ENCODE measurements at regions not wholly inside any gene's neighbourhood (a gene's known extent, or its start where the extent isn't known, plus 50 kb on each side); places are given as distances from the start of the nearest gene placed in this dataset.

GRCh38 chr10:118835682-118836326 lies 81.0 kb upstream of the CACUL1 start:
- no peak for DNase-seq (ENCODE audit: low spot score)

DNA sequence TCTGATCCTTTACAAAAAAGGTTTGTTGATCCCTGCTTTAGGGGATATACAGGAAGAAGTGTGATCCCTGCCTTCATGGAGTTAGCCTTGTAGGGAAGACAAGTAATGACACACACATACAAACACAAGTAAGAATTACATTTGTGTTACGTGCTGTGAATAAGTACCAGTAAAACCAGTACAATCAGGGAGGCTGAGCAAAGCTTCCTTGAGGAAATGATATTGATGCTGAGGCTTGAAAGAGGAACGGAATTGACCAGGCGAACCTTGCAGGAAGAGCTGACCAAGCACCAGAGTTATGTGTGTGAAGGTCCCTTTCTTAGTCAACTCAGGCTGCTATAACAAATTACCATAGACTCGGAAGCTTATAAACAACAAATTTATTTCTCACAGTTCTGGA lies 83.6 kb upstream of the CACUL1 start:
- DNase-seq (ENCODE audit: low spot score) = no peak

DNA sequence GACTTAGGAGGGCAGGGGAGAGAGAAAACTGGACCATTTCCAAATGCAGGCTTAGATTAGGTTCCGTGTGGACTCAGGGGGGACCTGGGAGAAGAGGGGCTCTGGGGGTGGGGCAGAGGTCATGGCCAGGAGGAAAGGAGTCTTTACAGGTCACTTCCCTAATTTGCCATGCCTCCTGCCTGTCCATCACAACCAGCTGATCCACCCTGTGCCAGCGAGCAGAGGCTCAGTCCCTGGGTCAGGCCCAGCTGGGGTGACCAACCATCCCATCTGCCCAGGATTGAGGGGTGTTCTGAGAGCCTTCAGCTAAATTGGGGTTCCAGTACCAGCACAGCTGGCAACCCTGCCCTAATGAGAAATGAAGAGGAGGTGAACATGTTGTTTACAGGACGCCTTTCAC lies 84.6 kb upstream of the CACUL1 start:
- no peak for DNase-seq (ENCODE audit: low spot score)

DNA sequence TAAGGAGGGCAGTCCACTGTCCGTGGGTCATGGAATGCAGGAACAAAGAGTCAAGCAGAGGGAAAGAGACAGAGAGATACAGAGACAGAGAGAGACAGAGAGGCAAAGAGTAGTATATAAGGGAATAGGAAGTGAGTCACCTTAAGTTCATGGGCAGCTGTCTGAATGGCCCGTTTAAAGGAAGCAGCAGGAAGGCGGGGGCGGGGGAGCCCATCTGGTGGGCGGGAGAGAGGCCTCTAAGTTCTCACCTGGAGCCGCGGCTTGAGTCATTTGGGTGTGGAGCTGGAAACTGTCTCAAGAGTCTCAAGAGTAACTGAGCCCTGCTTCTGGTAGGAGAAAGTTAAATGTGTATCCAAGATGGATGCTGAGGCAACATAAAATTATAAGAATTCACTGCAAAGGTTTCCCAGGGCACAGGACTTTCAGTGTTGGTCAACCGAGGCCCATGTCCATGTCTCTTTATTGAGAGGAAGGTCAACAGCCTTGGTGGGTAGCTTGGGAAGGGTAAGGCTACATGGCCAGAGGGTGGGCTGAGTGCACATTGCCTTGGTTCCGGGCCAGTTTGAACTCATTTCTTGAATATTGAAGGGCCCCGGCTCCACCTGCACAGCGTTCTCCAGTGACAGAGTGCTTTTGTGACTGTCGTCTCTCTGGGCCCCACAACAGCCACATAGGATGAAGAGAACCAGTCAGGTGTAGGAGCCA lies 85.5 kb upstream of the CACUL1 start:
- DNase-seq (ENCODE audit: low spot score) = no peak

DNA sequence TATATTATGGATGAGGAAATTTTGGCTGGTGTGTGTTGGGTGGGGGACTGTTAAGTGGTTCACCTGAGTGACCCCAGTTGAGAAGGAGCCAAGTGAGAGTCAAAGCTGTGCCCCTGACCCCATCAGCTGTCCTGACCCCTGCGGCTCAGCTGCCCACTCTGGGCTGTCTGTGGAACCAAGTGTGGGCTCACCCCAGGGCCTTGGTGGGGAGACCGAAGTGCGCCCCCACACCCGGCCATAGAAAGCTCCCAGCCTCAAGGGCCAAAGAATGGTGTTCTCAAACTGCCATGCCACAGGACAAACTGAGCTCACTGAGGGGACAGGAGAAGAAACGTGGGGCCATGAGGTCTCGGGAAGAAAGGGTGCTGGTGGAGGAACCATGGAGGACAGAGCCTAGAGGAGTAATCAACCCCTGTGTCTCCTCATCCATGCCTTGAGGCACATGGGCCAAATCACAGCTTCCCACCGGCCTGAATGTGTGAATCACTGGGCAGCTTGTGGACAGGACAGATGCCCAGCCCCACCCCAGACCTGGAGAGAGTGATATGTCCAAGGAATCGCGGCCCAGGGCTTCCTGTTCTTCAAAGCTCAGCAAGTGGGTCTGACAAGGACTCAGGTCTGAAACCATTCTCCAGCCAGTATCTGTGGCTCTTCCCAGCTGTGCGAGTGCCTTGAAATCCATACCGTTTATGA lies 86.2 kb upstream of the CACUL1 start:
- DNase-seq (ENCODE audit: low spot score) = no peak

DNA sequence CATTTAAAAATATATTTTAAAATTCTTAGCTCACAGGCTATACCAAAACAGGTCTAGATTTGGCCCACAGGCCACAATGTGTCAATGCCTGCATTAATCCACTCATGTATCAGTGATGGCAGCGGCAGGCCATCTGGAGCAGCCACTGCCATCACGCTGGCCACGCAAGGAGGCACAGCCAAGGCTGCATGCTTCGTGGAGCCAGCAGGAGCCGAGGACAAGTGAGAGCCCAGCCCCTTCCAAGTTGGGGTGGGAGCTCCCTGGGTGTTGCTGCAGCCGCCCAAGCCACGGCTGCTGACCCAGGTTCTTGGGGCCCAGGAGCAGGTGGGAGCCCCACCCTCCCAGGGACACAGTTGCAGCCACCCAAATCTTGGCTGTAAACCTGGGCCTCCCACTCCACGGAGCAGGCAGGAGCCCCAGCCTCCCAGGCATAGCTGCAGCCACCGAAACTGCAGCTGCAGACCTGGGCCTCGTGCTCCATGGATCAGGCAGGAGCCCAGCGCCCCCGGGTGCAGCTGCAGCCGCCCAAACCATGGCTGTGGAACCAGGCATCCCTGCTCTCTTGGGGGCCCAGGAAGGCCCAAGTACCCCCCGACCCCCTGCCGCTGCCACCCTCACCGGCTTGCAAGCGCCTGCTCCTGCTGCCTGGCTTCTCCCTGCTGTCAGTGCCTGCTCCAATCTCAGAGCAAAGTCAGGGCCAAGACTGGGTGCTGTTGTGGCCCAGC lies 87.3 kb upstream of the CACUL1 start:
- no peak for DNase-seq (ENCODE audit: low spot score)

- peak; percentile 73 for DNase-seq (ENCODE audit: low spot score)
Measured at GRCh38 chr10:118842843-118843624, 88.3 kb upstream of the CACUL1 start.

- DNase-seq (ENCODE audit: low spot score) = no peak
Measured at GRCh38 chr10:118843647-118844265, 89.0 kb upstream of the CACUL1 start.

- DNase-seq (ENCODE audit: low spot score) = peak; percentile 95
Measured at GRCh38 chr10:118844731-118845521, 90.2 kb upstream of the CACUL1 start.

- DNase-seq (ENCODE audit: low spot score) = no peak
Measured at GRCh38 chr10:118845776-118846175, 91.0 kb upstream of the CACUL1 start.

DNA sequence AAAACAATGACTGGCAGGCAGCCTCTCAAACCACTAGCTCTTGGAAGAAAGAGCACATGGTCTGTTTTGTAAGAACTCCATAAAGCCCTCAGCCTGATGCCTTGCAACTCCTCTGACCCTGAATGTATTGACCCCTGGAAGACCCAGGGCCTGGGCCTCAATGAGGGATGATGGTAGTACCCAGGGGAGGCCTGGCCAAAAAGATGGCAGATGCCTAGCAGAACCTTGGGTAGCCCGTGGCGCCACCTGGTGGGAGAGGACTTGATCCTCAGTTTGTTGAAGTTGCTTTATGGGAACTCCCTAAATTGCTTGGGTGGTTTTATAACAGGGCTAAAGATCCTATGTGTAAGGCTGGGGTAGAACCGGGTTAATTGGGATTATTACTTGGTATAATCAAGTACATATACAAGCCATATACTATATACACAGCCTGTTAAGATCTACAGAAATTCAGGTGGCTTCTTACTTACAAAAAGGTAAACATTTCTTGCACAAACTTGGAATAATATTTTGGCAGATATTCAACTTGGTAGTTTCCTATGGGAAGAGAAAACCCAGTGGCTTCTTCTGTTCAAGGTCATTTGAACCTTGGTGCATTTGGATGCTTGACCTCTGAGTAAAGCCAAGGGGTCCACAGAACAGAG lies 95.8 kb upstream of the CACUL1 start:
- peak; percentile 23 for DNase-seq (ENCODE audit: low spot score)

DNA sequence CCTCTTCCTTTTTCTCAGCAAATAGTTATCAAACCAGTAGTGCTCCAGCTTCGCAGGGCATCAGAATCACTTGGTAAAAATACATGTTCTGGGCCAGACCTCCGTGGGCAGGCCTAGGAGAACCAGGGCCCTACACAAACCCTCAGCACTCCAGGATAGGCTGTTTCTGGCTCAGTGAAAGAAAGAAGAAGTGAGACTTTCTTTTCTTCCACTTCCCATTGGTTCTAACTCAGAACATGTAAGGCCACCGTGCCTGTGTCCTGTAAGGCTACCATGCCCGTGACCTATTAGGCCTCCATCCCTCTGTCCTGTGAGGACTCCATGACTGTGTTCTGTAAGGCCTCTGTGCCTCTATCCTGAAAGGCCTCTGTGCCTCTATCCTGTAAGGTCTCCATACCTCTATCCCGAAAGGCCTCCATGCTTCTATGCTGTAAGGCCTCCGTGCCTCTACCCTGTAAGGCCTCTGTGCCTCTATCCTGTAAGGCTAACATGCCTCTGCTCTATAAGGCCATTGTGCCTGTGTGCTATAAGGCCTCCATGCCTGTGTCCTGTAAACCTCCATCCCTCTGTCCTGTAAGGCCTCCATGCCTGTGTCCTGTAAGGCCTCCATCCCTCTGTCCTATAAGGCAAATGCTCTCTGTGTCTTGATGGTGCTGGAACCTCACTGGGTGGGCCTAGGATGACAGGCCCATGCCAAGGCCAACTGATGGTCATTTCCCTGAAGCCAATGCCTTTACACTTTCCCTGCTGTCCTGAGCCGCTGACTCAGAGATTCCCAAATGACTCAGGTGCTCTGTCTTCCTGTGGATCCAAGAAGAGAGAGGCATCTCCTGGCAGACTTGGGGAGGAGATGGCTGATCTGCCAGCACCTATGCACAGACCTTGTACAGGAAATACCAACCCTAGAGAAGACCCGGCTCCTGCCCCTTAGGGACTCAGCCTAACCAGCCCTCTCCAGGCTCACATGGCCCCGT lies 96.6 kb upstream of the CACUL1 start:
- DNase-seq (ENCODE audit: low spot score) = no peak

DNA sequence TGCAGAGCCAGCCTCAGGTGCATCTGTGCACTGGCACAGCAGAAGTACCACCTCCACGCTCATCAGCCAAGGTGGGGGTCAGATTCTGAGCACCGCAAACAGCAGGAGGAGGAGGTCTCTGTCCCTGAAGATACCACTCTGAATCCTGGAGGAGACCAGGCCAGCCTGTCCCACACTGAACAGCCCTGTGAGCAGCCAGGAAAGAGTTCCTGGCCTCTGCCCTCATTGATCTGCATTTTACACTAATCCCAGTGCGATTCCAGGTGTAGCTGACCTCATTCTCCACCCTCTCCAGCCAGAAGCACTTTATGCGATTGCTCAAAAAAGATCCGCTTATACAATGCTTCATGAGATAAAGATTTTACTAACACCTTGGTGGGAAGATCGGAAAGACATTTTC lies 99.1 kb upstream of the CACUL1 start:
- no peak for DNase-seq (ENCODE audit: low spot score)

DNA sequence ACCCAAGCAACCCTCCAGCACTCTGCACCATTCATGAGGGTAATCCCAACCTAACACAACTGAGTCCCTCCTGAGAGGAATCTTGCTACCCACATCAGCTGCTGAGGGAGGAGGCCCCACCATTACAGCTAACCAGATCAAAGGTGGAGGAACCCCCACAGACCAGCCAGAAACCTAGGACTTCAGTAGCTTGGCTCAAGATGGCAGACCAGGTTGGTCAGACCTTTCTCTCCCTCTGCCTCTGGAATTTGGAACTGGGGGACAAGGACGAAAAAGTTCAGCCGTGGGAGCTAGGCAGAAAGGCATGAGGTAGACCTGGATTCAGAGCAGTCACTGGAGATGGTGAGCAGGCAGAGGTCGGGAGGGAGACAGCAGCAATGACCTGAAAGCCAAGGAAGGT lies 101.3 kb upstream of the CACUL1 start:
- DNase-seq (ENCODE audit: low spot score) = no peak

DNA sequence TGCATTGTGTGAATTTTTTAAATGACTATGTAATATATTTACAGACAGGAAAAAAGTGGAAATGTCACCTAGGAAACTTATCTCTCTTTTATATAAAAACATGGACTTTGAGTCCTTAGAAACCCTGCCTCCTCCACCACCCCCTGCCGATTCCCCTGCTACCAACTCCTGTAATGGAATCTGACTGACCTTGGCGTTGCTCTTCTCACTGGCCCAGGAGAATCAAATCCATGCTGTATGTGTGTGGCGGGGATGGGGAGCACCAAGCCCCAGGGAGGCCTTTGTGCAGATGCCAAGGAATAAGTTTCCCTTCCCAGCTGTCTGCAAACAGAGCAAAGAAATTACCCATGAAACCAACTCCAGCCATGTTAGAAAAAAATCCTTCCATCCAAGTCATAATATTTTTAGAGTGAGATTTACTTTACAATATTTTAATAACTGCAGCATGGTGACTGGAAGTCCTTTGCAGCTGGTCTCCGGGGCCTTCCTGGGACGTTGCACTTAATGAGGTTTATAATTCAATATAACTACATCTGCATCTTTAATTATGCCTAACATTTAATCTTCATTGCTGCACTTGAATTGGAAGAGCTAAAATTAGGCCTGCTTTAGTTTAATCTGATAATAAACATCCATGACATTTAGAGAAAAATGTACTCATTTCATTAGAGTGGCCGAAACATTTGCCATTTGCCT lies 111.4 kb upstream of the CACUL1 start:
- peak; percentile 36 for DNase-seq (ENCODE audit: low spot score)

DNA sequence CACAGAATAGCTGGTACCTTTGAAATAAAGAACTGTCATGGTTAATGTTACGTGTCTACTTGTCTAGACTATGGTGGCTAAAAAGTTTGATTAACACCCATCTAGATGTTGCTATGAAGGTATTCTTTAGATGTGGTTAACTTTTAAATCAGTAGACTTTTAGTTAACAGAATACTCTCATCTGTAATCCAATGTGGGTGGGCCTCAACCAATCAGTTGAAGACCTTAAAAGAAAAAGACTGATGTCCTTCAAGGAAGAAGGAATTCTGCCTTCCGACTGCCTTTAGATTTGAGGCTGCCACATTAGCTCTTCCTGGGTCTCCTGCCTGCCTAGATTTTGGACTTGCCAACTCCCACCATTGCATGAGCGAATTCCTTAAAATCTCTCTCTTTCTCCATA lies 113.0 kb upstream of the CACUL1 start:
- DNase-seq (ENCODE audit: low spot score) = no peak

DNA sequence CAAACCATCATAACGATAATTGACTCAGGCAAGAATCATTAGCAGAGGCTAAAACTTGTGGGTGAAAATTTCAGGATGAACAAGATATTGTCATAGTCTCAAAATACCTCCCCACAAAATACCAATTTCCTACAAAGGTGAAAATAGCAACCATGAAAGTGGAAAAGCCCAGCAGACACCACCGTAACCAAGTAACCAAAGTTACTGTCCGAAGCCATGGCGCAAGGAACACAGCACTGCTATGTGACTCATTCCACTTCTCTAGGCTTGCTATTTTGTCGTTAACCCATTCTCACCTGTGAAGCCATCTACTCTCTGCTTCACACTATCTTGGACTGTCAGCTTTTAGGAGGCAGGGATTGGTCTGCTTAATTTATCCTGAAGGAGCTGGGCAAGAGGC lies 113.8 kb upstream of the CACUL1 start:
- DNase-seq (ENCODE audit: low spot score) = no peak
